ENCODE measurements at regions not wholly inside any gene's neighbourhood (a gene's known extent, or its start where the extent isn't known, plus 50 kb on each side); places are given as distances from the start of the nearest gene placed in this dataset.

GRCh38 chr6:14464716-14465115, 347.1 kb downstream of the CD83 start (continued):
- TF ChIP-seq ZNF341 (tag by site-specific recombination; IDR thresholded peaks at IDR 0.05; ENCODE audit: low read depth): no peak
- TF ChIP-seq ZNF311 (tag by site-specific recombination; IDR thresholded peaks at IDR 0.05; ENCODE audit: borderline replicate concordance): no peak
- TF ChIP-seq MZF1 (tag by site-specific recombination; IDR thresholded peaks at IDR 0.05; ENCODE audit: borderline replicate concordance): no peak
- TF ChIP-seq ZNF76 (tag by site-specific recombination; IDR thresholded peaks at IDR 0.05; ENCODE audit: borderline replicate concordance, low read depth): no peak
- no peak for TF ChIP-seq ZNF488 (tag by site-specific recombination; IDR thresholded peaks at IDR 0.05)
- no peak for TF ChIP-seq SP2 (tag by site-specific recombination; IDR thresholded peaks at IDR 0.05)
- TF ChIP-seq ZFP3 (tag by site-specific recombination; IDR thresholded peaks at IDR 0.05; ENCODE audit: low read depth): no peak
- no peak for TF ChIP-seq ZNF248 (tag by site-specific recombination; IDR thresholded peaks at IDR 0.05)
- TF ChIP-seq HOXA7 (CRISPR knock-in tag; IDR thresholded peaks at IDR 0.05; ENCODE audit: borderline replicate concordance): no peak
- TF ChIP-seq, protein P1, sequence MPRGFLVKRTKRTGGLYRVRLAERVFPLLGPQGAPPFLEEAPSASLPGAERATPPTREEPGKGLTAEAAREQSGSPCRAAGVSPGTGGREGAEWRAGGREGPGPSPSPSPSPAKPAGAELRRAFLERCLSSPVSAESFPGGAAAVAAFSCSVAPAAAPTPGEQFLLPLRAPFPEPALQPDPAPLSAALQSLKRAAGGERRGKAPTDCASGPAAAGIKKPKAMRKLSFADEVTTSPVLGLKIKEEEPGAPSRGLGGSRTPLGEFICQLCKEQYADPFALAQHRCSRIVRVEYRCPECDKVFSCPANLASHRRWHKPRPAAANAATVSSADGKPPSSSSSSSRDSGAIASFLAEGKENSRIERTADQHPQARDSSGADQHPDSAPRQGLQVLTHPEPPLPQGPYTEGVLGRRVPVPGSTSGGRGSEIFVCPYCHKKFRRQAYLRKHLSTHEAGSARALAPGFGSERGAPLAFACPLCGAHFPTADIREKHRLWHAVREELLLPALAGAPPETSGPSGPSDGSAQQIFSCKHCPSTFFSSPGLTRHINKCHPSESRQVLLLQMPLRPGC (tag by site-specific recombination; IDR thresholded peaks at IDR 0.05): no peak
- no peak for TF ChIP-seq PRDM4 (tag by site-specific recombination; IDR thresholded peaks at IDR 0.05)

- H3K36me3 ChIP-seq (ENCODE audit: control insufficient read depth in 2 of 2, insufficient read depth in 1 of 2, low read length in 2 of 2): no peaks in the 10 kb centered on the region
- POLR2A ChIA-PET: no interaction called here
- no peak overlapping the region for H3K27ac ChIP-seq (ENCODE audit: extremely low read depth, low read depth, low read length)
- TF ChIP-seq ZNF654 (tag by site-specific recombination; IDR thresholded peaks at IDR 0.05; ENCODE audit: low read depth): no peak
- TF ChIP-seq KLF8 (tag by site-specific recombination; IDR thresholded peaks at IDR 0.05): no peak
- TF ChIP-seq, protein P1 (tag by site-specific recombination; IDR thresholded peaks at IDR 0.05): no peak
- no peak for TF ChIP-seq ZNF747 (tag by site-specific recombination; IDR thresholded peaks at IDR 0.05)
- TF ChIP-seq, protein P2, sequence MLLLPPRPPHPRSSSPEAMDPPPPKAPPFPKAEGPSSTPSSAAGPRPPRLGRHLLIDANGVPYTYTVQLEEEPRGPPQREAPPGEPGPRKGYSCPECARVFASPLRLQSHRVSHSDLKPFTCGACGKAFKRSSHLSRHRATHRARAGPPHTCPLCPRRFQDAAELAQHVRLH (tag by site-specific recombination; IDR thresholded peaks at IDR 0.05): no peak
- TF ChIP-seq ZNF133 (tag by site-specific recombination; IDR thresholded peaks at IDR 0.05): no peak
- no peak for TF ChIP-seq ZNF221 (tag by site-specific recombination; IDR thresholded peaks at IDR 0.05; ENCODE audit: borderline replicate concordance)
- no peak for TF ChIP-seq ZFP69B (tag by site-specific recombination; IDR thresholded peaks at IDR 0.05)
- TF ChIP-seq ZNF677 (tag by site-specific recombination; IDR thresholded peaks at IDR 0.05): no peak
- CTCF ChIA-PET: interaction anchor here (0.6 kb wide), 1 partner anchor 557 kb away, joined by 3 read pairs; no protein-coding TSS in a partner anchor
- H3K4me1 ChIP-seq (ENCODE audit: control insufficient read depth, insufficient read depth, low read length): no peaks in the 10 kb centered on the region
- no peak overlapping the region for H3K4me3 ChIP-seq (ENCODE audit: low read depth, low read length)
- H3K9me3 ChIP-seq (ENCODE audit: control insufficient read depth, insufficient read depth, low read depth, low read length): no peaks in the 10 kb centered on the region
Measured at GRCh38 chr6:14466278-14466677, 348.7 kb downstream of the CD83 start.
